Heart left ventricle (tissue), 13 donors: ENCODE measurements at regions not wholly inside any gene's neighbourhood (a gene's known extent, or its start where the extent isn't known, plus 50 kb on each side); places are given as distances from the start of the nearest gene placed in this dataset.

Source experiments
- CTCF ChIP-seq, 12 donors: fragments of 200-600 bp; sonication (generic) in 4 of 12; IDR thresholded peaks; one replicate each; pipeline versions ENCODE4 v1.5.0 to v1.8.0; 2018 to 2022; ENCODE audit warnings: antibody characterized with exemption in 12 of 12, mild to moderate bottlenecking in 5 of 12
- POLR2A ChIP-seq, 2 donors: fragments of 450-650 bp; IDR thresholded peaks; one replicate each; pipeline ENCODE4 v1.6.1; 2017; ENCODE audit warnings: antibody characterized with exemption in 2 of 2, mild to moderate bottlenecking in 2 of 2, moderate library complexity in 2 of 2
- donor health status: ischemic (EF 13 %, LVEDD 7.1; RV severe dilation, severe dysfunction).
- donor health status: DM: no; HTN: yes; CAD: no.
- donor health status: DM: no; HTN: no; CAD: no.
- donor health status: ischemic (EF 25% LVEDD 6.9; RV normal size, moderate dysfunction).
- donor health status: ischemic (EF 25% LVEDD 5.7; RV mildly dilated, moderate dysfunction).
- donor health status: ischemic (EF 35%, LVEDD 5.7; RV mildly dilated, moderate dysfunction).
- donor health status: nonischemic (EF 11% LVEDD 7.7; RV severe dilation, severe dysfunction).
- donor health status: DM: yes; HTN: yes; CAD: no.
- donor health status: PGD.
- donor health status: ischemic (EF 29% LVEDD 5.4; RV normal size, mild dysfunction).
- donor health status: nonischemic (EF 23%, LVEDD 6.1; RV moderate dilation, normal function).

- TF ChIP-seq POLR2A (IDR thresholded peaks at IDR 0.05) (no peak), CTCF (IDR thresholded peaks at IDR 0.05) (no peak)
These were observed 54.3 kb upstream of the BZW1 start for GRCh38 chr2:200757399-200757798.
